ENCODE measurements at regions not wholly inside any gene's neighbourhood (a gene's known extent, or its start where the extent isn't known, plus 50 kb on each side); places are given as distances from the start of the nearest gene placed in this dataset.

- Histone ChIP-seq H3K4me3 (no peak overlapping the region), H3K27ac (no peak overlapping the region), H3K27me3 (no peaks in the 10 kb centered on the region), H3K9me3 (peaks cover 0 to 3% (median 0%) of the 10 kb centered on the region in 4 donors), H3K4me1 (peaks cover 0 to 5% (median 1%) of the 10 kb centered on the region in 4 donors), H3K36me3 (no peaks in the 10 kb centered on the region)
- TF ChIP-seq, protein P1, sequence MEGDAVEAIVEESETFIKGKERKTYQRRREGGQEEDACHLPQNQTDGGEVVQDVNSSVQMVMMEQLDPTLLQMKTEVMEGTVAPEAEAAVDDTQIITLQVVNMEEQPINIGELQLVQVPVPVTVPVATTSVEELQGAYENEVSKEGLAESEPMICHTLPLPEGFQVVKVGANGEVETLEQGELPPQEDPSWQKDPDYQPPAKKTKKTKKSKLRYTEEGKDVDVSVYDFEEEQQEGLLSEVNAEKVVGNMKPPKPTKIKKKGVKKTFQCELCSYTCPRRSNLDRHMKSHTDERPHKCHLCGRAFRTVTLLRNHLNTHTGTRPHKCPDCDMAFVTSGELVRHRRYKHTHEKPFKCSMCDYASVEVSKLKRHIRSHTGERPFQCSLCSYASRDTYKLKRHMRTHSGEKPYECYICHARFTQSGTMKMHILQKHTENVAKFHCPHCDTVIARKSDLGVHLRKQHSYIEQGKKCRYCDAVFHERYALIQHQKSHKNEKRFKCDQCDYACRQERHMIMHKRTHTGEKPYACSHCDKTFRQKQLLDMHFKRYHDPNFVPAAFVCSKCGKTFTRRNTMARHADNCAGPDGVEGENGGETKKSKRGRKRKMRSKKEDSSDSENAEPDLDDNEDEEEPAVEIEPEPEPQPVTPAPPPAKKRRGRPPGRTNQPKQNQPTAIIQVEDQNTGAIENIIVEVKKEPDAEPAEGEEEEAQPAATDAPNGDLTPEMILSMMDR (IDR thresholded peaks at IDR 0.05), result no peak
- no peak for TF ChIP-seq EP300 (IDR thresholded peaks at IDR 0.05)
- TF ChIP-seq POLR2A (IDR thresholded peaks at IDR 0.05), result no peak
- no peak for TF ChIP-seq POLR2AphosphoS5 (IDR thresholded peaks at IDR 0.05)
- no peak for DNase-seq
- intact Hi-C loops (cut with DNase I; ENCODE audit: low total_unique reads), result no loop called here
- 63 to 79% (median 70%) methylated on average over 3 of the region's 3 CpGs for WGBS, 5 donors
Measured at GRCh38 chr7:54825368-54825767, 66.4 kb upstream of the SEC61G start.

GRCh38 chr7:54827734-54828133 lies 68.7 kb upstream of the SEC61G start:
- intact Hi-C loops (cut with DNase I; ENCODE audit: low total_unique reads), result no loop called here
- no peak overlapping the region for H3K4me3 ChIP-seq

DNA sequence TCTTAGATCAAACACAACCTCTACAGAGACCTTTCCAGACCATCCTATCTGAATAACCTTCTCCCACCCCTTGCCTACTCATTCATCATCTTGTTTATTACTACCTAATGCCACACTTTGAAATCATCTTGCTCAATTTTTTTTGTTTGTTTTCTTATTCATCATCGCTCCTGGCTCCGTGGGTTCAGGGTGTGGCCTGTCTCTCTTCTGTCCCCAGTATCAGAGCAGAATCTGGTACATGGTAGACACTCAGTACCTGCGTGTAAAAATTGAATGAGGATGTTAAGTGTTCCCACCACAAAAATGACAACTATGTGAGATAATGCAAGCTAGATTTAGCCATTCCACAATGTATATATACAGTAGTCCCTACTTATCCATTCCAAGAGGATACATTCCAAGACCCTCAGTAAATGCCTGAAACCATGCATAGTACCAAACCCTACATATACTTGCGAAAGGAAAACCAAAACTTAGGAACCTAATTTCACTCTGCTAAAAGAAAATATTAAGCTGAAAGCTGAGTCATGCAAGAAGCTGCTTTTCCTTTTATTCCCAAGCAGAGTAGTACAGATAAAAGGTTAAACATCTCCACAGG lies 72.1 kb upstream of the SEC61G start:
- WGBS, 5 donors, result 63 to 69% (median 68%) methylated on average over 4 of the region's 4 CpGs
- H3K4me3 ChIP-seq, result no peak overlapping the region
- no peak overlapping the region for H3K27ac ChIP-seq
- no peak for DNase-seq
- TF ChIP-seq, protein P1 (IDR thresholded peaks at IDR 0.05), result no peak
- no peaks in the 10 kb centered on the region for H3K36me3 ChIP-seq
- H3K27me3 ChIP-seq, result no peaks in the 10 kb centered on the region
- no peaks in the 10 kb centered on the region for H3K4me1 ChIP-seq
- H3K9me3 ChIP-seq, result peaks cover 0 to 3% (median 0%) of the 10 kb centered on the region in 4 donors
- intact Hi-C loops (cut with DNase I; ENCODE audit: low total_unique reads), result no loop called here

More at GRCh38 chr7:54827734-54828133, 68.7 kb upstream of the SEC61G start:
- Histone ChIP-seq H3K9me3 (peaks cover 0 to 3% (median 0%) of the 10 kb centered on the region in 4 donors), H3K27ac (no peak overlapping the region), H3K36me3 (no peaks in the 10 kb centered on the region), H3K4me1 (peaks cover 0 to 5% (median 1%) of the 10 kb centered on the region in 4 donors), H3K27me3 (no peaks in the 10 kb centered on the region)
- 82 to 90% (median 86%) methylated on average over 4 of the region's 4 CpGs for WGBS, 5 donors
- DNase-seq, result no peak
- TF ChIP-seq, protein P1 (IDR thresholded peaks at IDR 0.05), result no peak
- TF ChIP-seq POLR2A (IDR thresholded peaks at IDR 0.05), result no peak
- no peak for TF ChIP-seq POLR2AphosphoS5 (IDR thresholded peaks at IDR 0.05)
- no peak for TF ChIP-seq EP300 (IDR thresholded peaks at IDR 0.05)

- TF ChIP-seq, protein P1 (IDR thresholded peaks at IDR 0.05), result no peak
- TF ChIP-seq EP300 (IDR thresholded peaks at IDR 0.05) (no peak), POLR2A (IDR thresholded peaks at IDR 0.05) (no peak), POLR2AphosphoS5 (IDR thresholded peaks at IDR 0.05) (no peak)
- H3K9me3 ChIP-seq, result peaks cover 0 to 3% (median 0%) of the 10 kb centered on the region in 4 donors
- WGBS, 5 donors, result 66 to 83% (median 79%) methylated on average over 7 of the region's 7 CpGs
- H3K27ac ChIP-seq, result no peak overlapping the region
- no peak for DNase-seq
- no peaks in the 10 kb centered on the region for H3K27me3 ChIP-seq
- intact Hi-C loops (cut with DNase I; ENCODE audit: low total_unique reads), result no loop called here
- no peaks in the 10 kb centered on the region for H3K4me1 ChIP-seq
- H3K36me3 ChIP-seq, result no peaks in the 10 kb centered on the region
- no peak overlapping the region for H3K4me3 ChIP-seq
Measured at GRCh38 chr7:54831644-54832095, 72.7 kb upstream of the SEC61G start.
